ENCODE measurements at regions not wholly inside any gene's neighbourhood (a gene's known extent, or its start where the extent isn't known, plus 50 kb on each side); places are given as distances from the start of the nearest gene placed in this dataset.

DNA sequence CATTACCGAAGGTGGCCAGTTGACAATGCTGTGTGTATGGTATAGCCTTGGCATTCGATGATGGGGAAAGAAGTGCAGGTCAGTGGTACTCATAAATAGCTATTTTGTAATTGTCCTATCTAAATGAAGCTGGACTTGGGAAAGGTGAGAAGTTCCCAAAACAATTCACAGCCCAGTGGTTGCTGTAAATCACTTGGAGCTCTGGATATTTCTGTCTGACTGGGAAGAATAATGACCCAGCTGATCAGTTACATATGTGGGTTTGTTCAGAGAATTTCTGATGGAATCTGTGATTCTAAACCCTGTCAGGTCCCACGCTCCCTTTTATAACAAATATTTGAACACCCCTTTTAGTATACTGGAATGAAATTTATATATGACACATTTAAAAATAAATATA, 133.9 kb upstream of the PFN2 start:
- no peak for TF ChIP-seq CTCF (IDR thresholded peaks at IDR 0.05)
- no peak for TF ChIP-seq TP53 (CRISPR knock-in tag; IDR thresholded peaks at IDR 0.05)
- no peak for TF ChIP-seq EP300 (IDR thresholded peaks at IDR 0.05)
- TF ChIP-seq, protein P1, sequence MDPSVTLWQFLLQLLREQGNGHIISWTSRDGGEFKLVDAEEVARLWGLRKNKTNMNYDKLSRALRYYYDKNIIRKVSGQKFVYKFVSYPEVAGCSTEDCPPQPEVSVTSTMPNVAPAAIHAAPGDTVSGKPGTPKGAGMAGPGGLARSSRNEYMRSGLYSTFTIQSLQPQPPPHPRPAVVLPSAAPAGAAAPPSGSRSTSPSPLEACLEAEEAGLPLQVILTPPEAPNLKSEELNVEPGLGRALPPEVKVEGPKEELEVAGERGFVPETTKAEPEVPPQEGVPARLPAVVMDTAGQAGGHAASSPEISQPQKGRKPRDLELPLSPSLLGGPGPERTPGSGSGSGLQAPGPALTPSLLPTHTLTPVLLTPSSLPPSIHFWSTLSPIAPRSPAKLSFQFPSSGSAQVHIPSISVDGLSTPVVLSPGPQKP (IDR thresholded peaks at IDR 0.05; ENCODE audit: low read depth, low read length): no peak
- no peak for TF ChIP-seq SREBF2 (IDR thresholded peaks at IDR 0.05)
- no peak for TF ChIP-seq CEBPB (IDR thresholded peaks at IDR 0.05)
- no peak for TF ChIP-seq POLR2A (IDR thresholded peaks at IDR 0.05; ENCODE audit: low read length)
- no peak for TF ChIP-seq PBX3 (IDR thresholded peaks at IDR 0.05)
- TF ChIP-seq HDAC2 (IDR thresholded peaks at IDR 0.05): no peak
- TF ChIP-seq RNF2 (IDR thresholded peaks at IDR 0.05; ENCODE audit: borderline replicate concordance, low read depth): no peak
- TF ChIP-seq CBX2 (IDR thresholded peaks at IDR 0.05; ENCODE audit: borderline replicate concordance, low read depth): no peak
- TF ChIP-seq USF2 (IDR thresholded peaks at IDR 0.05): no peak

Data from A549 (cell line).